MCF 10A (cell line): ENCODE measurements at regions not wholly inside any gene's neighbourhood (a gene's known extent, or its start where the extent isn't known, plus 50 kb on each side); places are given as distances from the start of the nearest gene placed in this dataset.

Source experiments
- BruUV-seq: library from RNA; stranded (reverse); fragments of 400-500 nt; replicated peaks from 2 replicates; lab custom pipeline; 2021; lab: Mats Ljungman, UMichigan
- CTCF ChIA-PET: fragments of 300-600 bp; sonication (Branson Sonifier 250); formaldehyde crosslinking; extraction: SDS; loops from one replicate; lab custom pipeline; 2021; ENCODE audit warnings: antibody characterized with exemption, inconsistent platforms; lab: Yijun Ruan, JAX
- POLR2A ChIA-PET: fragments of 300-600, 350-650 bp; sonication (Branson Sonifier 250); formaldehyde crosslinking; extraction: SDS; loops from one replicate; lab custom pipeline; 2020; ENCODE audit warnings: antibody characterized with exemption, inconsistent platforms; lab: Yijun Ruan, JAX
- DNase-seq: peaks from one replicate; pipeline ENCODE4 v3.0.0-alpha.2; 2018; ENCODE audit not compliant: unreplicated experiment
- H3K27ac Mint-ChIP-seq: one replicate; pipeline ENCODE4 v1.8.0; 2022; ENCODE audit warnings: mild to moderate bottlenecking, low read depth, mixed read lengths; ENCODE audit not compliant: unreplicated experiment
- H3K27me3 Mint-ChIP-seq: one replicate; pipeline ENCODE4 v1.8.0; 2022; ENCODE audit warnings: mixed read lengths; ENCODE audit not compliant: insufficient read depth, unreplicated experiment
- H3K36me3 Mint-ChIP-seq: one replicate; pipeline ENCODE4 v1.8.0; 2022; ENCODE audit warnings: mild to moderate bottlenecking, moderate library complexity, mixed read lengths; ENCODE audit not compliant: insufficient read depth, unreplicated experiment
- H3K4me1 Mint-ChIP-seq: one replicate; pipeline ENCODE4 v1.8.0; 2022; ENCODE audit warnings: mixed read lengths; ENCODE audit not compliant: insufficient read depth, unreplicated experiment
- H3K4me3 Mint-ChIP-seq: one replicate; pipeline ENCODE4 v1.8.0; 2022; ENCODE audit warnings: mild to moderate bottlenecking, moderate library complexity, mixed read lengths; ENCODE audit not compliant: unreplicated experiment
- H3K9me3 Mint-ChIP-seq: one replicate; pipeline ENCODE4 v1.8.0; 2022; ENCODE audit warnings: mixed read lengths; ENCODE audit not compliant: unreplicated experiment
- intact Hi-C: fragments of 100-400 bp; cut with micrococcal nuclease; formaldehyde crosslinking; loops from 2 replicates; pipeline ENCODE4 v1.14.1; 2022
- TF ChIP-seq, protein P1 (sequence below): fragments of 200-600 bp; IDR thresholded peaks from one replicate; pipeline ENCODE4 v1.8.0; 2022; ENCODE audit warnings: antibody characterized with exemption, mild to moderate bottlenecking; ENCODE audit not compliant: unreplicated experiment

DNA sequence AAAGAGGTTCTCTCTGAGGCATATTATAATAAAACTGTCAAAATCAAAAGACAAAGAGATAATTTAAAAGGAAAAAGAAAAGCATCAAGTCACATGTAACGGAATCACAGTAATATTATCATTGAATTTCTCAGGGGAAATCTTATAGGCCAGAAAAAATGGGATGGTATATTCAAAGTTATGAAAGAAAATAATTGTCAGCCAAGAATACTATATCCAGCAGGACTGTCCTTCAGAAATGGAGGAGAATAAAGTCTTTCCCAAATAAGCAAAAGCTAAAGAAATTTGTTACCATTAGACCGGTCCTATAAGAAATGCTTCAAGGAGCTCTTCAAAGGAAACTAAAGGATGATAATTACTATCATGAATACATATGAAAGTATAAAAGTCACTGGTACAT, 342.0 kb upstream of the GRAMD2B start:
- Mint-ChIP-seq H3K27ac (no peak overlapping the region), H3K36me3 (no peaks in the 10 kb centered on the region), H3K9me3 (peaks cover 19% of the 10 kb centered on the region), H3K4me3 (no peak overlapping the region), H3K4me1 (no peaks in the 10 kb centered on the region), H3K27me3 (no peaks in the 10 kb centered on the region)
- ChIA-PET CTCF (interaction anchor here (0.6 kb wide), 1 partner anchor 22 kb away, joined by 4 read pairs; no protein-coding TSS in a partner anchor), POLR2A (no interaction called here)
- no TSS peak for BruUV-seq
- TF ChIP-seq, protein P1, sequence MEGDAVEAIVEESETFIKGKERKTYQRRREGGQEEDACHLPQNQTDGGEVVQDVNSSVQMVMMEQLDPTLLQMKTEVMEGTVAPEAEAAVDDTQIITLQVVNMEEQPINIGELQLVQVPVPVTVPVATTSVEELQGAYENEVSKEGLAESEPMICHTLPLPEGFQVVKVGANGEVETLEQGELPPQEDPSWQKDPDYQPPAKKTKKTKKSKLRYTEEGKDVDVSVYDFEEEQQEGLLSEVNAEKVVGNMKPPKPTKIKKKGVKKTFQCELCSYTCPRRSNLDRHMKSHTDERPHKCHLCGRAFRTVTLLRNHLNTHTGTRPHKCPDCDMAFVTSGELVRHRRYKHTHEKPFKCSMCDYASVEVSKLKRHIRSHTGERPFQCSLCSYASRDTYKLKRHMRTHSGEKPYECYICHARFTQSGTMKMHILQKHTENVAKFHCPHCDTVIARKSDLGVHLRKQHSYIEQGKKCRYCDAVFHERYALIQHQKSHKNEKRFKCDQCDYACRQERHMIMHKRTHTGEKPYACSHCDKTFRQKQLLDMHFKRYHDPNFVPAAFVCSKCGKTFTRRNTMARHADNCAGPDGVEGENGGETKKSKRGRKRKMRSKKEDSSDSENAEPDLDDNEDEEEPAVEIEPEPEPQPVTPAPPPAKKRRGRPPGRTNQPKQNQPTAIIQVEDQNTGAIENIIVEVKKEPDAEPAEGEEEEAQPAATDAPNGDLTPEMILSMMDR = no peak
- intact Hi-C loops = loop anchor here (1.0 kb wide), 1 partner anchor 44 kb away; no protein-coding TSS in a partner anchor
- DNase-seq = no peak

DNA sequence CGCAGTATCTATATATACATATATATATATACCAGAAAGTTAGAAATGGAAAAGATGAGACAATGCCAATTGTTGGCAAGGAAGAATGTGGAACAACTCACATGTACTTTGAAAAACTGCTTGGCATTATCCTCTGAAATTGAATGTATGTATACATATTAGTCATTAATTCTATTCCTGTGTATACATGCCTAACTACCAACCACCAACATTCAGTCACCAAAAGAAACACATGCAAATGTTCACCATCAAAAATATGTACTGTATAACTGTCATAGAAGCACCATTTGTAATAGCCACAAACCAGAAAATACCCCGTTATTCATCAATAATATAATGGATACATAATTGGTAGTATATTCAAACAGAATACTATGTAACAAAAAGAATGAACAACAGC, 330.2 kb upstream of the GRAMD2B start:
- H3K36me3 Mint-ChIP-seq = no peaks in the 10 kb centered on the region
- ChIA-PET POLR2A (no interaction called here), CTCF (interaction anchor here (0.6 kb wide), 1 partner anchor 29 kb away, joined by 3 read pairs; no protein-coding TSS in a partner anchor)
- TF ChIP-seq, protein P1 = no peak
- H3K27ac Mint-ChIP-seq = no peak overlapping the region
- H3K4me1 Mint-ChIP-seq = no peaks in the 10 kb centered on the region
- no peak overlapping the region for H3K4me3 Mint-ChIP-seq
- peaks cover 11% of the 10 kb centered on the region for H3K9me3 Mint-ChIP-seq
- H3K27me3 Mint-ChIP-seq = no peaks in the 10 kb centered on the region
- intact Hi-C loops = no loop called here
- BruUV-seq = no TSS peak
- no peak for DNase-seq

DNA sequence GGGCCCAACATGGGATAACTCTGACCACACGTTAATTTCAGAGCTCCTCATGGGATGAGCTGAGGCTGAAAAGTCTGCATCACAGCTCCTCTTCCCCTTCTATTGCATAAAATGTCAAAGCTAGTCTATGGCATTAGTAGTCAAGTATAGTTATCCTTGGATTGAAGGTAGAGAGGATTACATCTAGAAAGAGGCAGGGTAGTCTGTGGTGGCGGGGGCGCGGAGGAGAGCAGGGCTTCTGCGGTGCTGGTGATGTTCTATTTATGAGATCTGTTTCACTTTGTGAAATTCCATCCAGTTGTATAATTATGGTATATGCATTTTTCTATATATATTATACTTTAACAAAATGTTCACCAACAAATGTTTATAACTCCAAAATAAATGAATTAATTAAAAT, 329.5 kb upstream of the GRAMD2B start:
- no peaks in the 10 kb centered on the region for H3K4me1 Mint-ChIP-seq
- no TSS peak for BruUV-seq
- intact Hi-C loops = no loop called here
- no peak for DNase-seq
- TF ChIP-seq, protein P1 = no peak
- no peak overlapping the region for H3K4me3 Mint-ChIP-seq
- no peak overlapping the region for H3K27ac Mint-ChIP-seq
- H3K9me3 Mint-ChIP-seq = peaks cover 4% of the 10 kb centered on the region
- CTCF ChIA-PET = interaction anchor here (0.6 to 0.9 kb wide), 2 partner anchors 15 to 30 kb away, joined by 3 read pairs; no protein-coding TSS in a partner anchor
- POLR2A ChIA-PET = no interaction called here
- no peaks in the 10 kb centered on the region for H3K27me3 Mint-ChIP-seq
- no peaks in the 10 kb centered on the region for H3K36me3 Mint-ChIP-seq

DNA sequence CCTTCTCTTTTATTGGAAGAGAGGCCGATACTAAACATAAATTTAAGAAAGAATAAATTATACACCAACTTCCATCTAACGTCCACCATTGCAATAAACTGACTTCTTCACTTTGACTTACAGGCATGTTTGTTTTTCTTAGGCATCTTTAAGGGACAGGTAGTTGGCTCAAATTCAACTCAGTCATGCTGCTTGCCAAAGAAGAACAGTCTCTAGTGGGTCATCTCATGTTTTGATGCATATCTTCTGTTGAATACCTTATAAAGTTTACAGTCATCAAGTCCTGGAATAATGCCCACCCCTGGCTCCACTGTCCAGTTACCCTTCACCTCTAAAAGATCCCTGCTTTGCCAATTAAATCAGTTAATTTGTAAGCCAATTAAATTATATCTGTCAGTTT, 328.2 kb upstream of the GRAMD2B start:
- Mint-ChIP-seq H3K4me1 (no peaks in the 10 kb centered on the region), H3K4me3 (no peak overlapping the region), H3K36me3 (no peaks in the 10 kb centered on the region), H3K27ac (no peak overlapping the region), H3K27me3 (no peaks in the 10 kb centered on the region), H3K9me3 (no peaks in the 10 kb centered on the region)
- BruUV-seq = no TSS peak
- DNase-seq = peak; percentile 20
- ChIA-PET CTCF (interaction anchor here (0.9 kb wide), 1 partner anchor 14 kb away, joined by 3 read pairs; no protein-coding TSS in a partner anchor), POLR2A (no interaction called here)
- TF ChIP-seq, protein P1 = no peak
- intact Hi-C loops = no loop called here
